ENCODE measurements at regions not wholly inside any gene's neighbourhood (a gene's known extent, or its start where the extent isn't known, plus 50 kb on each side); places are given as distances from the start of the nearest gene placed in this dataset.

GRCh38 chr9:115615821-115616665, 498.1 kb upstream of the TNC start:
- POLR2A ChIA-PET (ENCODE audit: low non-redundant PET), result no interaction called here
- CTCF ChIA-PET, result interaction anchor here (0.6 to 1.2 kb wide), 5 partner anchors 9 to 267 kb away, joined by 3 to 4 read pairs (median 3); no protein-coding TSS in a partner anchor
- TF ChIP-seq, protein P1, sequence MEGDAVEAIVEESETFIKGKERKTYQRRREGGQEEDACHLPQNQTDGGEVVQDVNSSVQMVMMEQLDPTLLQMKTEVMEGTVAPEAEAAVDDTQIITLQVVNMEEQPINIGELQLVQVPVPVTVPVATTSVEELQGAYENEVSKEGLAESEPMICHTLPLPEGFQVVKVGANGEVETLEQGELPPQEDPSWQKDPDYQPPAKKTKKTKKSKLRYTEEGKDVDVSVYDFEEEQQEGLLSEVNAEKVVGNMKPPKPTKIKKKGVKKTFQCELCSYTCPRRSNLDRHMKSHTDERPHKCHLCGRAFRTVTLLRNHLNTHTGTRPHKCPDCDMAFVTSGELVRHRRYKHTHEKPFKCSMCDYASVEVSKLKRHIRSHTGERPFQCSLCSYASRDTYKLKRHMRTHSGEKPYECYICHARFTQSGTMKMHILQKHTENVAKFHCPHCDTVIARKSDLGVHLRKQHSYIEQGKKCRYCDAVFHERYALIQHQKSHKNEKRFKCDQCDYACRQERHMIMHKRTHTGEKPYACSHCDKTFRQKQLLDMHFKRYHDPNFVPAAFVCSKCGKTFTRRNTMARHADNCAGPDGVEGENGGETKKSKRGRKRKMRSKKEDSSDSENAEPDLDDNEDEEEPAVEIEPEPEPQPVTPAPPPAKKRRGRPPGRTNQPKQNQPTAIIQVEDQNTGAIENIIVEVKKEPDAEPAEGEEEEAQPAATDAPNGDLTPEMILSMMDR (conservative IDR thresholded peaks at IDR 0.05; ENCODE audit: low read depth), result no peak
- H3K27ac ChIP-seq, result peak overlapping the region; percentile 62; the same call in 1 of the 2 replicates
- DNase-seq (ENCODE audit: low spot score), result peak; percentile 97

- POLR2A ChIA-PET (ENCODE audit: low non-redundant PET), result no interaction called here
- DNase-seq (ENCODE audit: low spot score), result no peak
- H3K27ac ChIP-seq, result no peak overlapping the region
- CTCF ChIA-PET, result no interaction called here
- TF ChIP-seq, protein P1 (conservative IDR thresholded peaks at IDR 0.05; ENCODE audit: low read depth), result no peak
Measured at GRCh38 chr9:115616666-115617239, 498.8 kb upstream of the TNC start.

DNA sequence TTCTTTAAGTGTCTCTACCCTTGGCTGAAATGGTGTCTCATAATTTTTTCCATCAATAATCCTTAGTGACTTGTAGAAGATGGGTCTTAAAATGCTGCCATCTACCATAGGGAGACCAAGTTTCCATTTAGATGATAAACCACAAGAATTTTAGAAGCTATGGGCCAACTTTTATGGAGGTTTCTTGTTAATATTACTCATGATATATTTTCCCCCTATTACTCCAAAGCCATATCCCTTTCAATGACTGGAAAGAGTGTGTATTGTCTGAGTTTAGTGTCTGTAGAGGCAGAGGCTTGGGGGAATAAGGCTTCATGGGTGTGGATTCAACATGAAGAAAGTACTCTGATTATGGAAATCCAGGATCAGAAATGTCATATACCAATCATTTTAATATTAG, 507.3 kb upstream of the TNC start:
- H3K27ac ChIP-seq, result no peak overlapping the region
- TF ChIP-seq, protein P1 (conservative IDR thresholded peaks at IDR 0.05; ENCODE audit: low read depth), result no peak
- DNase-seq (ENCODE audit: low spot score), result no peak
- POLR2A ChIA-PET (ENCODE audit: low non-redundant PET), result no interaction called here
- CTCF ChIA-PET, result interaction anchor here (0.6 kb wide), 1 partner anchor 31 kb away, joined by 3 read pairs; no protein-coding TSS in a partner anchor

DNA sequence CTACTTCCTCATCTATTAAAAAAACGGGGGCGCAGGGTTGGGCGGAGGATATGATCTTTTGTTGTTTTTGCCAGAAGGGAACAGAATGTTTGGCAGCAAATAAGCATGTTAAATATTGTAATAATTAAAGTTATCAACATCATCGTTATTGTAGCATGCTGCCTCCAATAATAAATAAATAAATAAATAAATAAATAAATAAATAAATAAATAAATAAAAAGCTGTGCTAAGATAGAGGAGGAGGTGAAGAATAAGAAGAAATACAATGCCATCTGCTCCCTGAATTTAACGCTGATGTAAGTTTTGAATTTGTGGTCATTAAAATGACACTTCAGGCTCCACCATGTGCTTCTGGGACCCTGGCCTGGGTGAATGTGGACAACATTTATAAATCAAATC, 508.0 kb upstream of the TNC start:
- H3K27ac ChIP-seq, result no peak overlapping the region
- TF ChIP-seq, protein P1 (conservative IDR thresholded peaks at IDR 0.05; ENCODE audit: low read depth), result no peak
- ChIA-PET POLR2A (ENCODE audit: low non-redundant PET) (no interaction called here), CTCF (interaction anchor here (0.6 to 0.7 kb wide), 3 partner anchors 8 to 917 kb away, joined by 3 to 4 read pairs (median 3); no protein-coding TSS in a partner anchor)
- no peak for DNase-seq (ENCODE audit: low spot score)

GRCh38 chr9:115627511-115627910, 509.6 kb upstream of the TNC start:
- ChIA-PET CTCF (interaction anchor here (1.8 kb wide), 1 partner anchor 34 kb away, joined by 5 read pairs; no protein-coding TSS in a partner anchor), POLR2A (ENCODE audit: low non-redundant PET) (no interaction called here)
- TF ChIP-seq, protein P1 (conservative IDR thresholded peaks at IDR 0.05; ENCODE audit: low read depth), result no peak
- no peak overlapping the region for H3K27ac ChIP-seq
- no peak for DNase-seq (ENCODE audit: low spot score)

DNA sequence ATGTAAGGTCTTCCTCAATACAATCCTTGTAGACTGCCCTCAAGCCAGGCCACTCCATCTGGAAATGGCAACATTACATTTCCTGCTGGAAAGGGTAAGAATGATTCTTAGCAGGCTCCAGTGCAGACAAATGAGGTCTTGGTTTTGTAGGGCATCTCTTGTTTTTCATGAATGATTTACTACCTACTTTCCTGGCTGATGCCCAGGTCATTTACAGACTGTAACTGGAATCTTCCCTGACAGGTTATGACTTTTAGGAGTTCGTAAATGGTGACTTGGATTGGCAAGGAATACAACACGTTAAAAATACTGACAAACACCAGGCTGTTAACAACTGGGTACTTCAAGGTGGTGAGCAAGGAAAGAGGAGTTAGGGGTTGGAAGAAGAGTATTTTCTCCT, 510.5 kb upstream of the TNC start:
- no peak for DNase-seq (ENCODE audit: low spot score)
- POLR2A ChIA-PET (ENCODE audit: low non-redundant PET), result no interaction called here
- CTCF ChIA-PET, result interaction anchor here (0.9 kb wide), 1 partner anchor 35 kb away, joined by 3 read pairs; no protein-coding TSS in a partner anchor
- no peak overlapping the region for H3K27ac ChIP-seq
- TF ChIP-seq, protein P1 (conservative IDR thresholded peaks at IDR 0.05; ENCODE audit: low read depth), result no peak

Measured in RWPE1 (cell line).